Lung microvascular endothelial cell (primary cell): ENCODE measurements at regions not wholly inside any gene's neighbourhood (a gene's known extent, or its start where the extent isn't known, plus 50 kb on each side); places are given as distances from the start of the nearest gene placed in this dataset.
A peak's percentile ranks its signal among the peaks of the same experiment; 100 is the strongest.
"Not testable (repeated sequence)": the region's sequence is repeated elsewhere in the genome, so short reads cannot be mapped to it uniquely, and the experiment has no call there.

ENCODE experiments used
- DNase-seq, 2 donors: peaks; one replicate each; pipeline versions ENCODE4 v3.0.0 to v3.0.0-alpha.2; 2010; ENCODE audit warnings: low read depth in 2 of 2

GRCh38 chr7:34332006-34332405 lies 326.0 kb upstream of the NPSR1 start:
- no peak for DNase-seq

DNA sequence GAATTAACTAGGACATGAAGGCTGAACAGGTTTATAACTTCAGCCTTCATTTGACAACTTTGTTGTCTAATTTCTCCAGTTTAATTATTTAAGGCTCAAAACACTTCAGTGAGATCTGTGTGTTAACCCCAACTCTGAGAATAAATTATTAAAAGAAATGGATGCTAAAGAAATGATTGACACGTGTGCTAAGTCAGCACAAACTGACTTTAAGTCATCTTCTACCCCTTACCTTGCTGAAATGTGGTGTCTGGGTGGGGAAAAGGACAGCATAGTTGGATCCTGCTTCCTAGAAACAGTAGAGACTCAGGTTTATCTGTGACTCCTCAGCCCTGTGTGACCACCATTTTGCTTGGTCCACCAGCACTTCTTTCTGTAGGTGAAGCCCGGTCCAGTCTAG lies 324.8 kb upstream of the NPSR1 start:
- no peak for DNase-seq

- no peak for DNase-seq
These were observed 324.1 kb upstream of the NPSR1 start for GRCh38 chr7:34333925-34334324.

DNA sequence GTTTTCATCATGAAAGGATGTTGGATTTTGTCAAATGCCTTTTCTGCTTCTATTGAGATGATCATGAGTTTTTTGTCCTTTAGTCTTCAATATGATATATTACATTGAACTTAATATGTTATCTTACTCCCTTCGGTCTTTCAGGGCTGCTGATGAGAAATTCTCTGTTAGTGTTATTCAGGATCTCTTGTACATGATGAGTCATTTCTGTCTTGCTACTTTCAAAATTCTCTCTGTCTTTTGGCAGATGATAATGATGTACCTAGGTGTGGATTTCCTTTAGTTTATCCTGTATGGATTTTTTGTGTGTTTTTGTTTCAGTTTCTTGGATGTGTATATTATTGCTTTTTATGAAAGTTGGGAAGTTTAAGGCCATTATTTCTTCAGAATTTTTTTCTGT lies 320.9 kb upstream of the NPSR1 start:
- DNase-seq = no peak

DNA sequence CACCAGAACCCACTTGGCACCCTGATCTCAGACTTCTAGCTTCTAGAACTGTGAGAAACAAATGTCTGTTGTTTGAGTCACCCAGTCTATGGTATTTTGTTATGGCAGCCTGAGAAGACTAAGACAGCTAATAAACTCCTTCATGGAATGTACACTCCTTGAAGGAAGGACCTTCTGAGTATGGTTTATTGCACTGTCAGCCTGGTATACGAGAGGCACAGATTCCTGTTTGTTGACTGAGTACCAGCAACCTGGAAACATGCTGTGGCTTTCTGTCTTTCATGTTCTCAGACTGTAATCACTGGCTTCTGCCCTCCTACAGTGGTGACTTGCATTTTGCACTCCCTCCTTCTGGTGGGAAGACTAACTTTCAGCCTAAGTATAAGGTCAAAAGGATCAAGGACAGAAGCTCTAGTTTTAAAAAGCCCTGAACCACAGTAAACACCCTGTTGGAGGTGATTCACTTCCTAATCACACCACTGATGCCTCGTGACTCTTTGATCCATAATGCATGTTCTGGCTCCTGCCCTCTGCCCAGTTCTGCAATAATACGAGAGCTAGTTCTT lies 319.0 kb upstream of the NPSR1 start:
- peak in 1 of 2 donors; percentile 1 for DNase-seq

DNA sequence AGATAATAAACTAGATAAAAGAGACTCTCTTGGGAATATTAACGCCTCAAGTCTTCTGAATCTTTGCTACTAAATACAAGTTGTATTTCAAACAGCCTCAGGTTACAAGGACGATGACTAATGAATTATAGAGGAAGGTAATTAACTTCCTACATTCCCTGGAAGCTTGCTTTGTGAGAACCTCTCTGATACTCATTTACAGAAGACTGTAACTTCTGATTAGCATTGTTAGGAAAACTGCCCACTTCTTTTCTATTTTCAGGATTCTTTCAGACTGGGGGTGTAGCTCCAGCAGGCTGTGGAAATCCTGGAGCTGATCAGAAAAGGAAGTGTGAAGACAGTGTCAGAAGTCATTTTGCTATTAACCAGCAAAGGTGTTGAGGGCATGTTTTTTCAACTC lies 316.7 kb upstream of the NPSR1 start:
- no peak for DNase-seq

DNA sequence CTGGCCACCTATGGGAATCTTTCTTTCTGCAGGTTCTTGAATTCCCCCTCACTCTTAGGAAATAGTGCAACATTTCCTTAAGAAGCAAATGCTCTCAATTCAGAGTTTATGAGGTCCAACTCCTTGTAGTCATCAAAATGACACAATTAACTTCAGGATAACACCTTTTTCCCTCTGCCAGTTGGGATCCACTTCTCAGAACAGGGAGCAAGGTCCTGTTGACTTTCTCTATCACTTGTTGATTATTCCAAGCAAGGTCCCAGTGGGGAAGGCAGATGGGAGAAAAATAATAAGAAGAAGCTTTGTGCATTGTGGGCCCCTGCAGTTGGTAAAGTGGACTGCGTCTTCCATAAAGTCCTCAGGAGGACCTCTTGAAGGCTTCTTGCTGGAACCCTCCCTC lies 315.6 kb upstream of the NPSR1 start:
- DNase-seq = no peak

DNA sequence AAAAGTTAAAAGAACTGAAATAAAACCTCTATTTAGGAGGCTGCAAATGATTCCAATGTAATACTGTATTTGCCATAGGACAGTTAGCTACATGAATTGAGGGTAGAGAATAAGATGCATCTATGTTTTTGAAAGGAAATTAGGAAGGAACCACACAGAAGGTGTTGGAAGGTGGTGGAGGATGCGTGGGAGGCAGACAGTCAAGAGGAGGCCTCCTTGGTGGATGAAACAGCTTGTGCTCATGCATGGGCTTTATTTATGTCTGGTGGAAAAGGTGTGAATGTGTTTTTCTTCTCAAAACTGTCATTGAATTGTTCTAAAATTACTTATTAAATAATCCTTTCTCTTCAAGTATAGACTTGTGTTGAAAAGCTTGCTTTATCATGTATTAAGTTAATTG lies 314.4 kb upstream of the NPSR1 start:
- DNase-seq = no peak

GRCh38 chr7:34354011-34354410 lies 304.0 kb upstream of the NPSR1 start:
- DNase-seq = no peak

DNA sequence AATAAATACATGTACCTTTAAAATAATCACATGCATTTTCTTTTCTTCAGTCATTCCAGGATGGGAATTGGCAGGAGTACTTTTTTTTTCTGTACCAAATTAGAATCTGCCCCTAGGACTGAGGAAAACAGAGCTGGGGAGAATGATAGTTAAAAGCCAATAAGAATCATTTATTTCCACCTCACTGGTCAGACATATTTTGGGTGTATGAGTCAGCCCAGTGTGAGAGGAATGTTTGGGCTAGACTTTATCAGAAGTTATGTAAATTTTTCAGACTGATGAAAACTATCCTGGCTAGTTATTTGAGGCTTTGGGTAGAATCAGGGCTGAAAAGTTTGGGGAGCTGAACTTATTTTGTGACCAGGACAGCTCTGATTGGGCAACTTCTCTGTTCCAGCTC lies 303.1 kb upstream of the NPSR1 start:
- no peak for DNase-seq

DNA sequence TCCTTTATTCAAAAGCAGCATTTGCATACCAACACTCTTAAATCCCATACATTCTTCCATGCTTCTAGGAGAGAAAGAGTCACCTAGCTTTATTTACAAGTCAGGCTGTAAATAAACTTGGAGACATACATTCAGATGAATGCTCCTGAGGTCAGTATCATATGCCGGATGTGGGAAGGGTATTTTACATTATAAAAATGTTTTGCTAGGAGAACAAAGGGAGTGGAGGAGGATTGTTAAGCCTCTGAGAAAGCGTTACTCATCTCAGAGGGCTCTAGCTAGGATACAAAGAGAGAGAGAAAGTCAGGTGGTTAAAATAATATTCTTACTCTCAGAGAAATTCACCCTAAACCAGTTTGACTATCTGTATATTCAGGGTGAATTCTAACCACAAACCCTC lies 300.9 kb upstream of the NPSR1 start:
- DNase-seq = no peak

DNA sequence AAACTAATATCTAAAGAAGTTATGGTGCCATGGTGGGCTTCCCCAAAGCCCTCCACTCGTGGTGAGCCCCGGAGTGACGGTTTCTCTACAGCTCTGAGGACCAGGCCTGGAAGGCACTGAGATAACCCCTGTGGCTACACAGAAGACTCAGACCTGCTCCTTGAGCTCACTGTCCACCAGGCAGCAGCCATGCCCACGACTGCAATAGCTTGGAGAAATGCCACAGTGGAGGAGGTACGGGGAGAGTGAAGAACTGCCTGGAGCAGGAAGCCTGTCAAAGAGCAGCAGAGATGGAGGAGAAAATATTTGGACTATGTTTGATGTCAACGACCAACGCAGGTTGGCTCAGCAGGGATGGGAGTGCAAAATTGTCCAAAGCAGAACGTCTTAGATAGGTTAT lies 300.1 kb upstream of the NPSR1 start:
- no peak for DNase-seq

DNA sequence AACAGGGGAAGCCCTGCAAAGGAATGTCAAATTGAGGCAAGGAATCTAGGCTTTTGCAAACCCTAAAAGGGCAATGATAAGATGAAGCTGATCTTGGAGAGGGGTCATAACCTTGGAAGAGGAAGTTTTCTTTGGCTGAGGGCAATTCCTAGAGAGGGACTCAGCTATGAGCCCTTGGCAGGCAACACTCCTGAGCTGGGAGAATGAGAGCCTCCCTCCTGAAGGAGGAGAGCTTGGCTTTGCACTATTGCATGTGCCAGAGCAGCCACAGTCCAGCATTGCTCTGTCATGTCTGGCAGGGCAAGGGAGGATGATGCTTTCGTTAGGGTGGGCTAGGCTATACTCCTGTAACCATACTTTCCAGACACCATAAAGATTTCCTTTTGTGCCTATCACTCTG lies 299.4 kb upstream of the NPSR1 start:
- not testable (repeated sequence) for DNase-seq

DNA sequence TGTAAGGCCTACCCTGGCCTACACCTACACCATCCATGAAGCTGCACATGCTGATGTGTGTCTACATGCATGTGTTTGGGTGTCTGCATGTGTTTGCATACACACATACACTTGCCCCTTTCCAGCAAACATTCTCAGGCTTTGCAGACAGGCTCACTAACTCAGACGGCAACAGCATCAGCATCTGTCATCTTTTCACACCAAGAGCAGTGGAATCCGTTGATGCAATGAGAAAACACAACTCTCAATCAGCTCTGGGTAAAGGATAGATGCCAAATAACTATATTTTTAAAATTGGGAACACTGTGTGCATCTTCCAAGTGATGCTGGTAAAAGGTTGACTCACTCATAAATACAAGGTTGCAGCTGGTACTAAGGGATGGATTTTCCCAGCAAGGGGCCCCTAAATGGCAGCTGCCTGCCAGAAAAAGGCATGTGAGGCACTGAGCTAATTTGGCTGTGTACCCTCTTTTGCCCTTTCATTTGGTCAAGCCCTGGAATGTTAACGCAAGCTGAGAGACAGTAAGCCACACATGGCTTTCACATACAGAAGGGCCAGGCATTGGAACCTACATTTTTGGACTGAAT lies 296.3 kb upstream of the NPSR1 start:
- DNase-seq = no peak

DNA sequence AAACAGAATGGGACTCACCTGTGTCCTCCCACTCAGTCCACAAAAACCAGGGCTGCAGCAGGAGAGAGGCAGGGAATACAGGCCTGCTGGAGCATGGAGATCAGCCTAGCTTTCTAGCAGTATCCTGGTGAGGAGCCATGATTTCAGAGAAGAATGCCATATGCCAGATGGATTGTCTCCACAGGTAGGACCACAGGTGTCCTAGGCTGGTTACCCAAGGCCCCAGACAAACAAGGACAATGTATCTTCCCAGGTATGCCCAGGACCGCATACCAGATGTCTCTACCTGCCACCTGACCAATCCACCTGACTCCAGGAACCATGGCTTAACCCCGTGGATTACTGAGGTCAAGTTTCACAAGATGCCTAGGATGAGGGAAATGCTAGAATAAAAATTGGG lies 295.4 kb upstream of the NPSR1 start:
- DNase-seq = no peak

GRCh38 chr7:34364130-34364529 lies 293.9 kb upstream of the NPSR1 start:
- no peak for DNase-seq

DNA sequence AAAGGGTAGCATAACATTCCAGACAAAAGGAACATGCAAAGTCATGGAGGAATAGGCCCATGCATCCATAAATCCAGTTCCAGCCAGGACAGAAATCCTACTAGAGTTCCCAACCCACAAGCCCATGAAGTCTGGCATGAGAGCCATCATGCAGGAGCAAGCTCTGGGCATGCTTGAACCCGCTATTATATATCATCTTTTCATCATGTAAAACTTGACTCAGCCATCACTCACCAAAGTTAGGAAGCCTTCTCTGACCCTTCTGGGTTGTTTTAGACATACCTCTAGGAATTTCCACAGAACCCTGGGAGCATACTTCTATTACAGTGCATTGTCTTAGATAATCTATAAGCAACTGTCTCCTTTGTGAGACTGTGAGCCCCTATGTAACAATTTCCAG lies 293.0 kb upstream of the NPSR1 start:
- no peak for DNase-seq

DNA sequence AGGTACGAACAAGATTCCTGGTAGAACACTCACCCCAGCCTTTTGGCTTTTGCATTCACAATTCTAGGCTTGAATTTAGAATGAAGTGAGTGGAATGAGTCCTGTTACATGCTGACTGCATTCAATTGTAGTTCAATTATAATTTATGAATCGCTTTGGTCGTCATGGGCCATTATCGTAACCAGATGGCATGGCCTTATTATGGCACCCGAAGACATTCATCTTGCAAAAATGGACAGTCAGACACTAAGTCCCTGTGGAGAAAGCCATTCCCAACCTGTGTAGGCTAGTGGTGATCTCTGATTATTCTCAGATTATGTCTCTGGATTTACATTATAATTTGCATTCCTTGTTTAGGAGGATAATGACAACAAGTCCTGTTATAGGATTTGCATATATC lies 292.4 kb upstream of the NPSR1 start:
- no peak for DNase-seq

- no peak for DNase-seq
These were observed 286.1 kb upstream of the NPSR1 start for GRCh38 chr7:34371922-34372321.

- DNase-seq = no peak
These were observed 284.1 kb upstream of the NPSR1 start for GRCh38 chr7:34373940-34374339.

DNA sequence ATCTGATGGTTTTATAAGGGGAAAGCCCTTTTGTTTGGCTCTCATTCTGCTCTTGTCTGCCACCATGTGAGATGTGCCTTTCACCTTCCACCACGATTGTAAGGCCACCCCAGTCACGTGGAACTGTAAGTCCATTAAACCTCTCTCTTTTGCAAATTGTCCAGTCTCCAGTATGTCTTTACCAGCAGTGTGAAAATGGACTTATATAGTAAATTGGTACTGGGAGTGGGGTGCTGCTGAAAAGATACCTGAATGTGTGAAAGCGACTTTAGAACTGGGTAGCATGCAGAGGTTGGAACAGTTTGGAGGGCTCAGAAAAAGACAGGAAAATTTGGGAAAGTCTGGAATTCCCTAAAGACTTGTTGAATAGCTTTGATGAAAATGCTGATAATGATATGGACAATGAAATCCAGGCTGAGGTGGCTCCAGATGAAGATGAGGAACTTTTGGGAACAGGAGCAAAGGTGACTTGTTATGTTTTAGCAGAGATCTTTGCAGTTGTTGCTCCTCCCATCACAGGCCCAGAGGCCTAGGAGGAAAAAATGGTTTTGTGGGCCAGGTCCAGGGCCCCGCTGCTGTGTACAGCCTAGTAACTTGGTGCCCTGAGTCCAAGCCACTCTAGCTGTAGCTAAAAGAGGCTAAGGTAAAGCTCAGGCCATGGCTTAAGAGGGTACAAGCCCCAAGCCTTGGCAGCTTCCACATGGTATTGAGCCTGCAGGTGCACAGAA lies 275.7 kb upstream of the NPSR1 start:
- DNase-seq = no peak

GRCh38 chr7:34385384-34385783 lies 272.6 kb upstream of the NPSR1 start:
- DNase-seq = no peak

DNA sequence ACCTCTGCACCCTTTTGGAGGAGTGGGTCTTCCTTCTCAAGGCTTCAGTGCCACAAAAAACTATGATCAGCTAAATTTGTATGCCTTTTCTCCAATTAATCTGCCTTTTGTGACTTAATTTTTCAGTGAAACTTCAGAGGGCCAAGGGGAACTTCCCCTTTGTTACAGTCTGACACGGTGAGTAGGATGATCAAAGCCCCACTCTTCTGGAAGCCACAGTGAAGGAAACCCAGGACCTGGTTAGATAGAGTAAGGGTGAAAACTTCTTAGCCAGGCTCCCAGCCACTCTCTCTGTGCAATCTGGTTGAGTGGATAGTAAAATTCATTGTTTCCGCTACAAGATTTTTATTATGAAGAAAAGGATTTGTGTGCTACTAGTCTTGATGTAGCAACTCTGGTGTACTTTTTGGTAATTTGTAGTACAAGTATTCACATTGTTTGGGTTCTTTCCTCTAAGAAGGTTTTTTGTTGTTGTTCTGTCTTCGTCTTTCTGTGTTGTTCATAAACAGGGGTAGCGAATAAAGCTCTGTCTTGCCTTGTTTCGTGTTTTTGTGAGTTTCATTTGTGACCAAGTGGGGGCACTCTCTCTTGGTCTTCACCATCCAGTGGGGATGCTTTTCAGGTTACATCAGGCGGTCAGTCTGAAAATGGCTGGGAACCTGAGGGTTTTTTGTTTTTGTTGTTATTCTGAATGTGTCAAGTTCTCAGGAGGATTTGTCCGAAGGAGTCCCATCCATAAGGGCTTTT lies 268.5 kb upstream of the NPSR1 start:
- DNase-seq = no peak
